ENCODE measurements at regions not wholly inside any gene's neighbourhood (a gene's known extent, or its start where the extent isn't known, plus 50 kb on each side); places are given as distances from the start of the nearest gene placed in this dataset.

GRCh38 chr5:6838736-6839135 lies 125.5 kb downstream of the TENT4A start:
- H3K36me3 ChIP-seq, result no peaks in the 10 kb centered on the region
- no peak for DNase-seq
- H3K4me1 ChIP-seq, result peaks cover 0 to under 1% of the 10 kb centered on the region in 2 donors
- TF ChIP-seq POLR2A (IDR thresholded peaks at IDR 0.05) (no peak), CTCF (IDR thresholded peaks at IDR 0.05) (no peak)
- no peak overlapping the region for H3K4me3 ChIP-seq (replicated peaks in 1 of 3)
- no peaks in the 10 kb centered on the region for H3K9me3 ChIP-seq
- intact Hi-C loops (cut with DNase I), result no loop called here
- no peak overlapping the region for H3K27ac ChIP-seq
- no peaks in the 10 kb centered on the region for H3K27me3 ChIP-seq
- WGBS, 2 donors, result 71 to 76% methylated on average over 6 of the region's 6 CpGs

- Histone ChIP-seq H3K27ac (no peak overlapping the region), H3K9me3 (no peaks in the 10 kb centered on the region), H3K4me3 (replicated peaks in 1 of 3) (no peak overlapping the region), H3K27me3 (no peaks in the 10 kb centered on the region), H3K36me3 (no peaks in the 10 kb centered on the region), H3K4me1 (no peaks in the 10 kb centered on the region)
- intact Hi-C loops (cut with DNase I), result no loop called here
- 55 to 61% methylated on average over 7 of the region's 7 CpGs for WGBS, 2 donors
- DNase-seq, result no peak
- no peak for TF ChIP-seq POLR2A (IDR thresholded peaks at IDR 0.05)
- TF ChIP-seq CTCF (IDR thresholded peaks at IDR 0.05), result no peak
Observed at GRCh38 chr5:6840136-6840793, 127.0 kb downstream of the TENT4A start.

GRCh38 chr5:6843335-6843734 lies 130.1 kb downstream of the TENT4A start:
- DNase-seq, result no peak
- intact Hi-C loops (cut with DNase I), result no loop called here
- no peaks in the 10 kb centered on the region for H3K9me3 ChIP-seq
- 84 to 89% methylated on average over 2 of the region's 2 CpGs for WGBS, 2 donors
- no peak overlapping the region for H3K27ac ChIP-seq
- H3K36me3 ChIP-seq, result no peaks in the 10 kb centered on the region
- H3K4me1 ChIP-seq, result no peaks in the 10 kb centered on the region
- TF ChIP-seq CTCF (IDR thresholded peaks at IDR 0.05) (no peak), POLR2A (IDR thresholded peaks at IDR 0.05) (no peak)
- no peaks in the 10 kb centered on the region for H3K27me3 ChIP-seq
- H3K4me3 ChIP-seq (replicated peaks in 1 of 3), result no peak overlapping the region

GRCh38 chr5:6843821-6844220 lies 130.6 kb downstream of the TENT4A start:
- H3K27ac ChIP-seq, result no peak overlapping the region
- 75 to 90% methylated on average over 8 of the region's 8 CpGs for WGBS, 2 donors
- no peaks in the 10 kb centered on the region for H3K4me1 ChIP-seq
- H3K9me3 ChIP-seq, result no peaks in the 10 kb centered on the region
- TF ChIP-seq CTCF (IDR thresholded peaks at IDR 0.05), result no peak
- TF ChIP-seq POLR2A (IDR thresholded peaks at IDR 0.05), result no peak
- no peak overlapping the region for H3K4me3 ChIP-seq (replicated peaks in 1 of 3)
- H3K36me3 ChIP-seq, result no peaks in the 10 kb centered on the region
- intact Hi-C loops (cut with DNase I), result no loop called here
- DNase-seq, result no peak
- H3K27me3 ChIP-seq, result no peaks in the 10 kb centered on the region

- DNase-seq, result no peak
- intact Hi-C loops (cut with DNase I), result no loop called here
- H3K27ac ChIP-seq, result no peak overlapping the region
- no peak overlapping the region for H3K4me3 ChIP-seq (replicated peaks in 1 of 3)
- WGBS, 2 donors, result 91 to 97% methylated on average over 17 of the region's 17 CpGs
- no peaks in the 10 kb centered on the region for H3K4me1 ChIP-seq
- H3K36me3 ChIP-seq, result no peaks in the 10 kb centered on the region
- TF ChIP-seq CTCF (IDR thresholded peaks at IDR 0.05) (no peak), POLR2A (IDR thresholded peaks at IDR 0.05) (no peak)
- H3K27me3 ChIP-seq, result no peaks in the 10 kb centered on the region
- H3K9me3 ChIP-seq, result no peaks in the 10 kb centered on the region
Observed at GRCh38 chr5:6845856-6846255, 132.6 kb downstream of the TENT4A start.
